ENCODE measurements at regions not wholly inside any gene's neighbourhood (a gene's known extent, or its start where the extent isn't known, plus 50 kb on each side); places are given as distances from the start of the nearest gene placed in this dataset.

- DNase-seq (ENCODE audit: low read depth), result no peak
These were observed 219.0 kb downstream of the CDC5L start for GRCh38 chr6:44606504-44606903.

GRCh38 chr6:44606976-44607375 lies 219.5 kb downstream of the CDC5L start:
- no peak for DNase-seq (ENCODE audit: low read depth)

- no peak for DNase-seq (ENCODE audit: low read depth)
These were observed 220.7 kb downstream of the CDC5L start for GRCh38 chr6:44608175-44608574.

GRCh38 chr6:44609051-44609612 lies 221.6 kb downstream of the CDC5L start:
- no peak for DNase-seq (ENCODE audit: low read depth)

GRCh38 chr6:44614396-44614795 lies 226.9 kb downstream of the CDC5L start:
- no peak for DNase-seq (ENCODE audit: low read depth)

GRCh38 chr6:44615621-44616020 lies 228.1 kb downstream of the CDC5L start:
- no peak for DNase-seq (ENCODE audit: low read depth)

GRCh38 chr6:44617416-44617815 lies 229.9 kb downstream of the CDC5L start:
- no peak for DNase-seq (ENCODE audit: low read depth)

- DNase-seq (ENCODE audit: low read depth), result no peak
These were observed 230.9 kb downstream of the CDC5L start for GRCh38 chr6:44618371-44618770.

- no peak for DNase-seq (ENCODE audit: low read depth)
These were observed 233.4 kb downstream of the CDC5L start for GRCh38 chr6:44620922-44621321.

- no peak for DNase-seq (ENCODE audit: low read depth)
These were observed 234.3 kb downstream of the CDC5L start for GRCh38 chr6:44621846-44622245.

- DNase-seq (ENCODE audit: low read depth), result no peak
These were observed 235.0 kb downstream of the CDC5L start for GRCh38 chr6:44622555-44622954.

- no peak for DNase-seq (ENCODE audit: low read depth)
These were observed 235.4 kb downstream of the CDC5L start for GRCh38 chr6:44622956-44623355.

- DNase-seq (ENCODE audit: low read depth), result no peak
These were observed 236.7 kb downstream of the CDC5L start for GRCh38 chr6:44624226-44624625.

GRCh38 chr6:44624936-44625573 lies 237.5 kb downstream of the CDC5L start:
- no peak for DNase-seq (ENCODE audit: low read depth)

GRCh38 chr6:44625996-44626395 lies 238.5 kb downstream of the CDC5L start:
- DNase-seq (ENCODE audit: low read depth), result no peak

GRCh38 chr6:44626616-44627015 lies 239.1 kb downstream of the CDC5L start:
- DNase-seq (ENCODE audit: low read depth), result no peak

- DNase-seq (ENCODE audit: low read depth), result no peak
These were observed 239.8 kb downstream of the CDC5L start for GRCh38 chr6:44627091-44627882.

GRCh38 chr6:44627883-44628271 lies 240.4 kb downstream of the CDC5L start:
- DNase-seq (ENCODE audit: low read depth), result no peak

GRCh38 chr6:44628347-44628746 lies 240.8 kb downstream of the CDC5L start:
- no peak for DNase-seq (ENCODE audit: low read depth)

- no peak for DNase-seq (ENCODE audit: low read depth)
These were observed 242.1 kb downstream of the CDC5L start for GRCh38 chr6:44629636-44630035.

- DNase-seq (ENCODE audit: low read depth), result no peak
These were observed 242.9 kb downstream of the CDC5L start for GRCh38 chr6:44630125-44631028.

GRCh38 chr6:44631968-44632367 lies 244.5 kb downstream of the CDC5L start:
- DNase-seq (ENCODE audit: low read depth), result no peak

Data from activated T-cell treated with anti-CD3 and anti-CD28 coated beads for 1 hour (primary cell).